ENCODE measurements at regions not wholly inside any gene's neighbourhood (a gene's known extent, or its start where the extent isn't known, plus 50 kb on each side); places are given as distances from the start of the nearest gene placed in this dataset.

- Histone ChIP-seq H3K79me2 (ENCODE audit: insufficient read depth, low read length) (no peaks in the 10 kb centered on the region), H3K9ac (ENCODE audit: low read length) (no peak overlapping the region), H3F3A (ENCODE audit: insufficient read depth) (no peaks in the 10 kb centered on the region), H3K4me3 (ENCODE audit: insufficient read depth, low read length, poor library complexity, severe bottlenecking) (no peak overlapping the region), H3K9me2 (replicated peaks; ENCODE audit: insufficient read depth, low read length) (no peaks in the 10 kb centered on the region), H3K27me3 (ENCODE audit: low read length) (no peaks in the 10 kb centered on the region), H3K27ac (ENCODE audit: low read depth, low read length) (no peak overlapping the region), H3K36me3 (ENCODE audit: low read length) (no peaks in the 10 kb centered on the region), H4K20me1 (ENCODE audit: low read depth, low read length) (no peaks in the 10 kb centered on the region), H2AFZ (ENCODE audit: low read depth, low read length, severe bottlenecking) (no peak overlapping the region), H3K4me2 (ENCODE audit: low read depth, low read length, poor library complexity, severe bottlenecking) (no peak overlapping the region), H3K9me3 (ENCODE audit: insufficient read depth, low read length) (no peaks in the 10 kb centered on the region)
- TF ChIP-seq EZH2phosphoT487 (conservative IDR thresholded peaks at IDR 0.05; ENCODE audit: low read length) (no peak), CTCF (IDR thresholded peaks at IDR 0.05; ENCODE audit: insufficient read depth, low read length, poor library complexity, severe bottlenecking) (no peak)
These were observed 292.3 kb downstream of the SMARCA1 start for GRCh38 chrX:129230850-129231512.

- Histone ChIP-seq H3K4me2 (ENCODE audit: low read depth, low read length, poor library complexity, severe bottlenecking) (no peak overlapping the region), H3K9ac (ENCODE audit: low read length) (no peak overlapping the region), H3K4me3 (ENCODE audit: insufficient read depth, low read length, poor library complexity, severe bottlenecking) (no peak overlapping the region), H3K79me2 (ENCODE audit: insufficient read depth, low read length) (no peaks in the 10 kb centered on the region), H3K9me3 (ENCODE audit: insufficient read depth, low read length) (no peaks in the 10 kb centered on the region), H3F3A (ENCODE audit: insufficient read depth) (no peaks in the 10 kb centered on the region), H3K27me3 (ENCODE audit: low read length) (no peaks in the 10 kb centered on the region), H4K20me1 (ENCODE audit: low read depth, low read length) (no peaks in the 10 kb centered on the region), H3K36me3 (ENCODE audit: low read length) (no peaks in the 10 kb centered on the region), H3K9me2 (replicated peaks; ENCODE audit: insufficient read depth, low read length) (no peaks in the 10 kb centered on the region), H2AFZ (ENCODE audit: low read depth, low read length, severe bottlenecking) (no peak overlapping the region), H3K27ac (ENCODE audit: low read depth, low read length) (no peak overlapping the region)
- TF ChIP-seq CTCF (IDR thresholded peaks at IDR 0.05; ENCODE audit: insufficient read depth, low read length, poor library complexity, severe bottlenecking) = no peak
- TF ChIP-seq EZH2phosphoT487 (conservative IDR thresholded peaks at IDR 0.05; ENCODE audit: low read length) = no peak
These were observed 293.1 kb downstream of the SMARCA1 start for GRCh38 chrX:129230168-129230567.

- H3K9me2 ChIP-seq (replicated peaks; ENCODE audit: insufficient read depth, low read length) = no peaks in the 10 kb centered on the region
- no peak overlapping the region for H2AFZ ChIP-seq (ENCODE audit: low read depth, low read length, severe bottlenecking)
- H3K79me2 ChIP-seq (ENCODE audit: insufficient read depth, low read length) = no peaks in the 10 kb centered on the region
- no peak for TF ChIP-seq EZH2phosphoT487 (conservative IDR thresholded peaks at IDR 0.05; ENCODE audit: low read length)
- no peak for TF ChIP-seq CTCF (IDR thresholded peaks at IDR 0.05; ENCODE audit: insufficient read depth, low read length, poor library complexity, severe bottlenecking)
- no peak overlapping the region for H3K4me2 ChIP-seq (ENCODE audit: low read depth, low read length, poor library complexity, severe bottlenecking)
- H3K36me3 ChIP-seq (ENCODE audit: low read length) = no peaks in the 10 kb centered on the region
- H3K9ac ChIP-seq (ENCODE audit: low read length) = no peak overlapping the region
- H3F3A ChIP-seq (ENCODE audit: insufficient read depth) = no peaks in the 10 kb centered on the region
- no peak overlapping the region for H3K4me3 ChIP-seq (ENCODE audit: insufficient read depth, low read length, poor library complexity, severe bottlenecking)
- H3K9me3 ChIP-seq (ENCODE audit: insufficient read depth, low read length) = no peaks in the 10 kb centered on the region
- no peak overlapping the region for H3K27ac ChIP-seq (ENCODE audit: low read depth, low read length)
- no peaks in the 10 kb centered on the region for H3K27me3 ChIP-seq (ENCODE audit: low read length)
- no peaks in the 10 kb centered on the region for H4K20me1 ChIP-seq (ENCODE audit: low read depth, low read length)
These were observed 295.9 kb downstream of the SMARCA1 start for GRCh38 chrX:129227366-129227765.

Measured in SU-DHL-6 (cell line).